ENCODE measurements at regions not wholly inside any gene's neighbourhood (a gene's known extent, or its start where the extent isn't known, plus 50 kb on each side); places are given as distances from the start of the nearest gene placed in this dataset.
"Not testable (repeated sequence)": the region's sequence is repeated elsewhere in the genome, so short reads cannot be mapped to it uniquely, and the experiment has no call there.

DNA sequence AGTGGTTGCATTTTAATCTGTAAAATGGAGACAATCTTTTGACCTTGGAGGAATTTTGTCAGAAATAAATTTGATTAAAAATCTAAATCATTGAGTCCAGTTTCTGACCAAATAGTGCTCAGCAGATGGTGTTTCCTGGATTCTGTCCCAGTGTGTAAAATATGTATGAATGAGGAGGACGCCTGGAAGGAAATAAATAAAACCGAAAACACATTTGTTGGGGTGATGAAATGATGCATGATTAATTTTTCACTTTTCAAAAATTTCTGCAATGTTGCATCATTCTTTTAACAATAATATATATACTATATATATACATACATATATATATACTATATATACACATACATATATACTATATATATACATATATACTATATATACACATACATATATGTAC, 261.1 kb upstream of the TRIB2 start:
- H3K36me3 ChIP-seq (ENCODE audit: control insufficient read depth, insufficient read depth, low read length), result no peaks in the 10 kb centered on the region
- no peaks in the 10 kb centered on the region for H3K9me3 ChIP-seq (ENCODE audit: control insufficient read depth, insufficient read depth, low read depth, low read length)
- H3K4me3 ChIP-seq (ENCODE audit: low read depth, low read length), result no peak overlapping the region
- H3K4me1 ChIP-seq (ENCODE audit: control insufficient read depth, insufficient read depth, low read length), result peaks cover 3% of the 10 kb centered on the region; the same call in 1 of the 2 replicates
- no peaks in the 10 kb centered on the region for H3K27me3 ChIP-seq (ENCODE audit: control insufficient read depth, insufficient read depth, low read length)
- H3K27ac ChIP-seq (ENCODE audit: low read depth, low read length), result no peak overlapping the region
- no peak overlapping the region for H3K9ac ChIP-seq (ENCODE audit: low read length)

DNA sequence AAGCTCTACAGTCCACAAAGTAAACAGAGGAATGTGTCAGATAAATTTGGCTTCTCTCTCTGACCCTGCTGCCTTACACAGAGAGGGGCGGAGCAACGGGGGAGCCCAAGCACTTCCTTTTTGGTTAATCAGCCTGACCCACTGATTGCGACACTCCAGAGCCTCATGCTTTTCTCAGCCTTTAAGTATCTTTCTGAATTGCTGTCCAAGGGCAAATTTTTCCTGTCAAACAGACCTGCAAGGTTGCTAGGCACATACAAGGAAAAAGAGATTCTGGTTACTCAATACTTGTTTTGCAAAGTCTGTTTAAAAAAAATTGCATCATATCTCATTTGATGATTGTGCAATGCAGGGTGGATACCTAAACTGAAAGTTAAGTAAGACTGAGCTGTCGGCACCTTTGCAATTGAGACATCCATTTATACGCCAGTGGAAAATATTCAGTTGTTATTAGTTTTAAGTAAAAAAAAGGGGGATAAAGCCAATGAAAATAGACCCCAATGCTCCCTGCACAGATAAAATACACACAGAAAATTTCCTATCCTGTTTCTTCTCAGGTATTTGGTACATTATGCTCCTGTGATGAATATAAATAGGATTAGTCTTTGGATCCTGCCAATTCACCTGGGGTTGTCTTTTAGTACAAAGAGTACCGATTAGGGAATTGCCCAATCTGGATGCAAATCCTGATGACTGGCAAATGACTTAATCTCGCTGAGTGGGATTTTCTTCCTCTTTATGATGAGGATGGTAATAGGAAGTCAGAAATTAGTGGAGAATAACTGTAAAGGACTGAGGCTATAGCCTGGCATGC, 260.2 kb upstream of the TRIB2 start:
- no peak overlapping the region for H3K27ac ChIP-seq (ENCODE audit: low read depth, low read length)
- no peaks in the 10 kb centered on the region for H3K36me3 ChIP-seq (ENCODE audit: control insufficient read depth, insufficient read depth, low read length)
- H3K9me3 ChIP-seq (ENCODE audit: control insufficient read depth, insufficient read depth, low read depth, low read length), result no peaks in the 10 kb centered on the region
- no peak overlapping the region for H3K4me3 ChIP-seq (ENCODE audit: low read depth, low read length)
- H3K9ac ChIP-seq (ENCODE audit: low read length), result no peak overlapping the region
- peaks cover 3% of the 10 kb centered on the region; the same call in 1 of the 2 replicates for H3K4me1 ChIP-seq (ENCODE audit: control insufficient read depth, insufficient read depth, low read length)
- H3K27me3 ChIP-seq (ENCODE audit: control insufficient read depth, insufficient read depth, low read length), result no peaks in the 10 kb centered on the region

- no peaks in the 10 kb centered on the region for H3K27me3 ChIP-seq (ENCODE audit: control insufficient read depth, insufficient read depth, low read length)
- no peaks in the 10 kb centered on the region for H3K36me3 ChIP-seq (ENCODE audit: control insufficient read depth, insufficient read depth, low read length)
- no peaks in the 10 kb centered on the region for H3K9me3 ChIP-seq (ENCODE audit: control insufficient read depth, insufficient read depth, low read depth, low read length)
- no peak overlapping the region for H3K4me3 ChIP-seq (ENCODE audit: low read depth, low read length)
- H3K27ac ChIP-seq (ENCODE audit: low read depth, low read length), result no peak overlapping the region
- H3K4me1 ChIP-seq (ENCODE audit: control insufficient read depth, insufficient read depth, low read length), result peaks cover 3% of the 10 kb centered on the region; the same call in 1 of the 2 replicates
- no peak overlapping the region for H3K9ac ChIP-seq (ENCODE audit: low read length)
These were observed 258.9 kb upstream of the TRIB2 start for GRCh38 chr2:12457831-12458230.

GRCh38 chr2:12463189-12463588, 253.5 kb upstream of the TRIB2 start:
- H3K27me3 ChIP-seq (ENCODE audit: control insufficient read depth, insufficient read depth, low read length), result no peaks in the 10 kb centered on the region
- H3K27ac ChIP-seq (ENCODE audit: low read depth, low read length), result no peak overlapping the region
- H3K9ac ChIP-seq (ENCODE audit: low read length), result no peak overlapping the region
- no peaks in the 10 kb centered on the region for H3K4me1 ChIP-seq (ENCODE audit: control insufficient read depth, insufficient read depth, low read length)
- no peak overlapping the region for H3K4me3 ChIP-seq (ENCODE audit: low read depth, low read length)
- H3K9me3 ChIP-seq (ENCODE audit: control insufficient read depth, insufficient read depth, low read depth, low read length), result no peaks in the 10 kb centered on the region
- no peaks in the 10 kb centered on the region for H3K36me3 ChIP-seq (ENCODE audit: control insufficient read depth, insufficient read depth, low read length)

DNA sequence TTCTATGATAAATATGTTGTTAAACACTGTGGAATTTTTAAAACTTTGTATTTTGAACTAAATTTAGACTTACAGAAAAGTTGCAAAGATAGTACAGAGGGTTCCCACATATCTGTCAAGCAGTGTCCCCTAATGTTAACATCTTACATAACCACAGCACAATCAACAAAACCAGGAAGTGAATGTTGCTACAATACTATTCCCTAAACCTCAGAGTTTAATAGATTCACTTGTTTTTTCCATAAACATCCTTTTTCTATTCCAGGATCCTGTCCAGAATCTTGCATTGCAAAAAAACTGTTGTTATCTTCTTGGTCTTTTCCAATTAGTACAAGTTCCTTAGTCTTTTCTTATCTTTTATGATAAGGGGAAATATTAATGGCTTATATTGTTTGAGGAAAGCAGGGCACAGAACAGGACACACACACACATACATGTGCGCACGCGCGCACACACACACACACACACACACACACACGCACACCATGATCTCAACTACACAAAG, 251.1 kb upstream of the TRIB2 start:
- no peaks in the 10 kb centered on the region for H3K9me3 ChIP-seq (ENCODE audit: control insufficient read depth, insufficient read depth, low read depth, low read length)
- no peaks in the 10 kb centered on the region for H3K27me3 ChIP-seq (ENCODE audit: control insufficient read depth, insufficient read depth, low read length)
- no peaks in the 10 kb centered on the region for H3K4me1 ChIP-seq (ENCODE audit: control insufficient read depth, insufficient read depth, low read length)
- no peak overlapping the region for H3K9ac ChIP-seq (ENCODE audit: low read length)
- no peak overlapping the region for H3K4me3 ChIP-seq (ENCODE audit: low read depth, low read length)
- H3K36me3 ChIP-seq (ENCODE audit: control insufficient read depth, insufficient read depth, low read length), result no peaks in the 10 kb centered on the region
- H3K27ac ChIP-seq (ENCODE audit: low read depth, low read length), result no peak overlapping the region

GRCh38 chr2:12467303-12467702, 249.4 kb upstream of the TRIB2 start:
- Histone ChIP-seq H3K9ac (ENCODE audit: low read length) (no peak overlapping the region), H3K27ac (ENCODE audit: low read depth, low read length) (no peak overlapping the region)

DNA sequence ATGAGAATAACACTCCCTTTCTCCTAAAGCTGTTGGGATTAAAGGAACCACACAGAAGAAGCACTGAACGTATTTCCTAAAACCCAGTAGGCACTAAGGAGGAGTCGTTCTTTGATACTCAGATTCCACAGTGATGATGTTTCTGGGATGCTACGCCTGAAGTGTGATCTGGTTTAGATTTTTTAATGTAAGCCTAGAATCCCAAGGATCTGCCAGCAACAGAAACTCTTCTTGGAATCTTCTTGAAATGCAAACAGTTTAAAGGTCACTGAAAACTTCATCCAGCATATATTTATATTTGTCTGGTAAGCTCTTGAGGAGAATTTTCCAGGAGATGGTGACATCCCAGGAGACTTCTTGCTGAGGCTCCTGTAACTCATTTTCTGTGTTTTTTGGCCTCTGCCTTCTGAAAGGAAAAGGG, 247.6 kb upstream of the TRIB2 start:
- no peaks in the 10 kb centered on the region for H3K4me1 ChIP-seq (ENCODE audit: control insufficient read depth, insufficient read depth, low read length)
- H3K36me3 ChIP-seq (ENCODE audit: control insufficient read depth, insufficient read depth, low read length), result no peaks in the 10 kb centered on the region
- H3K27me3 ChIP-seq (ENCODE audit: control insufficient read depth, insufficient read depth, low read length), result no peaks in the 10 kb centered on the region
- H3K9ac ChIP-seq (ENCODE audit: low read length), result no peak overlapping the region
- no peak overlapping the region for H3K4me3 ChIP-seq (ENCODE audit: low read depth, low read length)
- no peak overlapping the region for H3K27ac ChIP-seq (ENCODE audit: low read depth, low read length)
- H3K9me3 ChIP-seq (ENCODE audit: control insufficient read depth, insufficient read depth, low read depth, low read length), result no peaks in the 10 kb centered on the region

More at GRCh38 chr2:12467303-12467702, 249.4 kb upstream of the TRIB2 start:
- Histone ChIP-seq H3K27me3 (ENCODE audit: control insufficient read depth, insufficient read depth, low read length) (no peaks in the 10 kb centered on the region), H3K4me1 (ENCODE audit: control insufficient read depth, insufficient read depth, low read length) (no peaks in the 10 kb centered on the region), H3K36me3 (ENCODE audit: control insufficient read depth, insufficient read depth, low read length) (no peaks in the 10 kb centered on the region), H3K9me3 (ENCODE audit: control insufficient read depth, insufficient read depth, low read depth, low read length) (no peaks in the 10 kb centered on the region), H3K4me3 (ENCODE audit: low read depth, low read length) (no peak overlapping the region)

DNA sequence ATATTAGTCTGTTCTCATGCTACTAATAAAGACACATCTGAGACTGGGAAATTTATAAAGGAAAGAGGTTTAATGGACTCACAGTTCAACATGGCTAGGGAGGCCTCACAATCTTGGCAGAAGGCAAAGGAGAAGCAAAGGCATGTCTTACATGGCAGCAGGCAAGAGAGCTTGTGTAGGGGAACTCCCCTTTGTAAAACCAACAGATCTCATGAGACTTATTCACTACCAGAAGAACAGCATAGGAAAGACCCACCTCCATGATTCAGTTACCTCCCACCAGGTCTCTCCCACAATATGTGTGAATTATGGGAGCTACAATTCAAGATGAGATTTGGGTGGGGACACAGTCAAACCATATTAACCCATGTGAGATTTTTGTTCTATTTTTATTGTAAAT, 244.5 kb upstream of the TRIB2 start:
- H3K27me3 ChIP-seq (ENCODE audit: control insufficient read depth, insufficient read depth, low read length); H3K9ac ChIP-seq (ENCODE audit: low read length); H3K4me1 ChIP-seq (ENCODE audit: control insufficient read depth, insufficient read depth, low read length); H3K9me3 ChIP-seq (ENCODE audit: control insufficient read depth, insufficient read depth, low read depth, low read length); H3K27ac ChIP-seq (ENCODE audit: low read depth, low read length); H3K36me3 ChIP-seq (ENCODE audit: control insufficient read depth, insufficient read depth, low read length); H3K4me3 ChIP-seq (ENCODE audit: low read depth, low read length): not testable (repeated sequence)

GRCh38 chr2:12478151-12479064, 238.3 kb upstream of the TRIB2 start:
- no peak overlapping the region for H3K27ac ChIP-seq (ENCODE audit: low read depth, low read length)
- H3K9me3 ChIP-seq (ENCODE audit: control insufficient read depth, insufficient read depth, low read depth, low read length), result peaks cover 3% of the 10 kb centered on the region; the same call in 1 of the 2 replicates
- no peak overlapping the region for H3K4me3 ChIP-seq (ENCODE audit: low read depth, low read length)
- H3K36me3 ChIP-seq (ENCODE audit: control insufficient read depth, insufficient read depth, low read length), result no peaks in the 10 kb centered on the region
- H3K4me1 ChIP-seq (ENCODE audit: control insufficient read depth, insufficient read depth, low read length), result no peaks in the 10 kb centered on the region
- no peak overlapping the region for H3K9ac ChIP-seq (ENCODE audit: low read length)
- H3K27me3 ChIP-seq (ENCODE audit: control insufficient read depth, insufficient read depth, low read length), result no peaks in the 10 kb centered on the region

DNA sequence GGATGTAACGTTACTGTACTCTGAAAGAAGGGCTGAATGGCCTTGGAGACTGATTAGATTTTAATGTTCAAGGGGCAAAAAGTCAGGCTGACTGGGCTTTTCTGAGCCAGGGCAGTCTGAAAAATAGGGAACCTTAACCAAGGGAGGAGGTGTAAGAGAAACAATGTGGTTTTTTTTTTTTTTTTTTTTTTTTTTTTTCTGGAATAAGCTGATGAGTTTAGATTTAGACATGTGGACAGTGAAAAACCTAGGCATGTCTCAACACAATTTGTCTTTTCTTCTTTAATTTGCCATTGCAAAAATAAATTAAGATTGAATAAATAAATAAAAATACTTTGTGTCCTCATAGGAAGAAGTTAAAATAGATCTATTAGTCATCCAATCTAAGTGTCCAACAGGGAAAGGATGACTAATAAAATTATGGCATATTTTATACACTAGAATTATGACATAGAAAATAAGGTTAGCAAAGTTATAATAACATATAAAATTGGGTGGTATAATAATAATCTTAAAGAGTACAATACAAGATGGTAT, 237.6 kb upstream of the TRIB2 start:
- peaks cover 7% of the 10 kb centered on the region; the same call in 1 of the 2 replicates for H3K9me3 ChIP-seq (ENCODE audit: control insufficient read depth, insufficient read depth, low read depth, low read length)
- no peak overlapping the region for H3K4me3 ChIP-seq (ENCODE audit: low read depth, low read length)
- no peak overlapping the region for H3K27ac ChIP-seq (ENCODE audit: low read depth, low read length)
- H3K27me3 ChIP-seq (ENCODE audit: control insufficient read depth, insufficient read depth, low read length), result no peaks in the 10 kb centered on the region
- H3K4me1 ChIP-seq (ENCODE audit: control insufficient read depth, insufficient read depth, low read length), result no peaks in the 10 kb centered on the region
- no peak overlapping the region for H3K9ac ChIP-seq (ENCODE audit: low read length)
- no peaks in the 10 kb centered on the region for H3K36me3 ChIP-seq (ENCODE audit: control insufficient read depth, insufficient read depth, low read length)
